ENCODE measurements at regions not wholly inside any gene's neighbourhood (a gene's known extent, or its start where the extent isn't known, plus 50 kb on each side); places are given as distances from the start of the nearest gene placed in this dataset.

DNA sequence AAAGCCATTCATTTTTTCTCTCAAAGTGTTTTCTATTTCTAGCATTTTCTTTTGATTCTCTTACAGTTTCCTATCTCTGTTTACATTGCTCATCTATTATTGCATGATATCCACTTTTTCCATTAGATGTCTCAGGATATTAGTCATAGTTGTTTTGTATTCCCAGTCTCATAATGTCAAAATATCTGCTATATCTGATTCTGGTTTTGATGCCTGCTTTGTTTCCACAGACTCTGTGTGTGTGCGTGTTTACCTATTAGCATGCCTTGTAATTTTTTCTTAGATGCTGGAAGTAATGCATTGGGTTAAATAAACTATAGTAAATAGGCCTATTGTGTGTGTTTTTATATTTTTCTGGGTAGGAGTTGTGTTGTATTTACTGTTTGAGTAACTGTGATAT is 1126.3 kb downstream of the SORCS1 start:
- no peak for TF ChIP-seq CTCF (IDR thresholded peaks at IDR 0.05)
- no peak for TF ChIP-seq POLR2A (IDR thresholded peaks at IDR 0.05)

Measured in adrenal gland (tissue), 5 donors.